ENCODE measurements at regions not wholly inside any gene's neighbourhood (a gene's known extent, or its start where the extent isn't known, plus 50 kb on each side); places are given as distances from the start of the nearest gene placed in this dataset.

GRCh38 chr13:37365496-37365895, 233.1 kb downstream of the POSTN start:
- Histone ChIP-seq H3K27me3 (no peaks in the 10 kb centered on the region), H3K36me3 (replicated peaks in 1 of 2) (no peaks in the 10 kb centered on the region), H3K27ac (no peak overlapping the region), H3K9me3 (replicated peaks in 1 of 3) (no peaks in the 10 kb centered on the region), H3K4me1 (replicated peaks in 1 of 2) (no peaks in the 10 kb centered on the region), H3K4me3 (no peak overlapping the region)
- DNase-seq: no peak
- WGBS, 4 donors: 71 to 88% (median 73%) methylated on average over 2 of the region's 2 CpGs
- no peak for TF ChIP-seq POLR2A (IDR thresholded peaks at IDR 0.05)
- no peak for TF ChIP-seq CTCF (IDR thresholded peaks at IDR 0.05)
- intact Hi-C loops (cut with DNase I): no loop called here

GRCh38 chr13:37364956-37365355, 233.6 kb downstream of the POSTN start:
- no peak for DNase-seq
- Histone ChIP-seq H3K9me3 (replicated peaks in 1 of 3) (no peaks in the 10 kb centered on the region), H3K4me1 (replicated peaks in 1 of 2) (no peaks in the 10 kb centered on the region), H3K27ac (no peak overlapping the region), H3K36me3 (replicated peaks in 1 of 2) (no peaks in the 10 kb centered on the region), H3K4me3 (no peak overlapping the region), H3K27me3 (no peaks in the 10 kb centered on the region)
- intact Hi-C loops (cut with DNase I): no loop called here
- WGBS, 4 donors: 74 to 93% (median 80%) methylated on average over 2 of the region's 2 CpGs
- no peak for TF ChIP-seq POLR2A (IDR thresholded peaks at IDR 0.05)
- TF ChIP-seq CTCF (IDR thresholded peaks at IDR 0.05): no peak

GRCh38 chr13:37364007-37364406, 234.6 kb downstream of the POSTN start:
- intact Hi-C loops (cut with DNase I): no loop called here
- Histone ChIP-seq H3K4me1 (replicated peaks in 1 of 2) (no peaks in the 10 kb centered on the region), H3K27me3 (no peaks in the 10 kb centered on the region), H3K4me3 (no peak overlapping the region), H3K27ac (no peak overlapping the region), H3K36me3 (replicated peaks in 1 of 2) (no peaks in the 10 kb centered on the region), H3K9me3 (replicated peaks in 1 of 3) (no peaks in the 10 kb centered on the region)
- TF ChIP-seq CTCF (IDR thresholded peaks at IDR 0.05): no peak
- TF ChIP-seq POLR2A (IDR thresholded peaks at IDR 0.05): no peak
- no peak for DNase-seq
- WGBS, 4 donors: 80 to 96% (median 85%) methylated on average over 1 of the region's 1 CpG

- WGBS, 4 donors: 72 to 77% (median 73%) methylated on average over 3 of the region's 3 CpGs
Observed at GRCh38 chr13:37361608-37362007, 237.0 kb downstream of the POSTN start.

More at GRCh38 chr13:37361608-37362007, 237.0 kb downstream of the POSTN start:
- no peak overlapping the region for H3K27ac ChIP-seq
- intact Hi-C loops (cut with DNase I): no loop called here
- no peaks in the 10 kb centered on the region for H3K4me1 ChIP-seq (replicated peaks in 1 of 2)
- no peaks in the 10 kb centered on the region for H3K9me3 ChIP-seq (replicated peaks in 1 of 3)
- no peaks in the 10 kb centered on the region for H3K36me3 ChIP-seq (replicated peaks in 1 of 2)
- no peak for DNase-seq
- TF ChIP-seq POLR2A (IDR thresholded peaks at IDR 0.05) (no peak), CTCF (IDR thresholded peaks at IDR 0.05) (no peak)
- no peak overlapping the region for H3K4me3 ChIP-seq
- H3K27me3 ChIP-seq: no peaks in the 10 kb centered on the region
